NCI-H2196 (cell line): ENCODE measurements at regions not wholly inside any gene's neighbourhood (a gene's known extent, or its start where the extent isn't known, plus 50 kb on each side); places are given as distances from the start of the nearest gene placed in this dataset.

ENCODE experiments used
- DNase-seq: peaks from one replicate; lab custom pipeline; 2025; ENCODE audit not compliant: unreplicated experiment; lab: John Stamatoyannopoulos, UW

GRCh38 chr12:111180426-111181142 lies 188.3 kb downstream of the PHETA1 start:
- DNase-seq = no peak

- no peak for DNase-seq
Observed at GRCh38 chr12:111178181-111179081, 190.5 kb downstream of the PHETA1 start.

- DNase-seq = no peak
Observed at GRCh38 chr12:111175396-111176094, 193.3 kb downstream of the PHETA1 start.

- no peak for DNase-seq
Observed at GRCh38 chr12:111174961-111175345, 193.9 kb downstream of the PHETA1 start.

GRCh38 chr12:111174251-111174960 lies 194.5 kb downstream of the PHETA1 start:
- DNase-seq = no peak

GRCh38 chr12:111173836-111174235 lies 195.1 kb downstream of the PHETA1 start:
- DNase-seq = no peak

GRCh38 chr12:111173391-111173790 lies 195.5 kb downstream of the PHETA1 start:
- no peak for DNase-seq

GRCh38 chr12:111172786-111173185 lies 196.1 kb downstream of the PHETA1 start:
- no peak for DNase-seq

- DNase-seq = no peak
Observed at GRCh38 chr12:111171832-111172231, 197.1 kb downstream of the PHETA1 start.

- DNase-seq = no peak
Observed at GRCh38 chr12:111171345-111171744, 197.6 kb downstream of the PHETA1 start.

GRCh38 chr12:111170543-111170942 lies 198.4 kb downstream of the PHETA1 start:
- no peak for DNase-seq

GRCh38 chr12:111169456-111169855 lies 199.4 kb downstream of the PHETA1 start:
- DNase-seq = no peak

GRCh38 chr12:111169032-111169431 lies 199.9 kb downstream of the PHETA1 start:
- DNase-seq = no peak

GRCh38 chr12:111168009-111168900 lies 200.6 kb downstream of the PHETA1 start:
- DNase-seq = no peak

- DNase-seq = peak; percentile 9
Observed at GRCh38 chr12:111166779-111167540, 201.9 kb downstream of the PHETA1 start.

GRCh38 chr12:111164833-111165525 lies 203.9 kb downstream of the PHETA1 start:
- no peak for DNase-seq

GRCh38 chr12:111163422-111163821 lies 205.5 kb downstream of the PHETA1 start:
- DNase-seq = no peak

GRCh38 chr12:111161898-111162297 lies 207.0 kb downstream of the PHETA1 start:
- no peak for DNase-seq
